ENCODE measurements at regions not wholly inside any gene's neighbourhood (a gene's known extent, or its start where the extent isn't known, plus 50 kb on each side); places are given as distances from the start of the nearest gene placed in this dataset.

- 84 to 91% methylated on average over 3 of the region's 3 CpGs for WGBS, 2 donors
- Histone ChIP-seq H3K4me1 (no peaks in the 10 kb centered on the region), H3K9me3 (no peaks in the 10 kb centered on the region), H3K27me3 (no peaks in the 10 kb centered on the region), H3K4me3 (no peak overlapping the region), H3K36me3 (replicated peaks in 1 of 2; ENCODE audit: insufficient read depth in 1 of 2, low read depth in 2 of 2) (no peaks in the 10 kb centered on the region), H3K27ac (no peak overlapping the region)
- DNase-seq = no peak
- intact Hi-C loops (cut with DNase I) = no loop called here
- TF ChIP-seq POLR2A (IDR thresholded peaks at IDR 0.05) = no peak
- TF ChIP-seq, protein P1, sequence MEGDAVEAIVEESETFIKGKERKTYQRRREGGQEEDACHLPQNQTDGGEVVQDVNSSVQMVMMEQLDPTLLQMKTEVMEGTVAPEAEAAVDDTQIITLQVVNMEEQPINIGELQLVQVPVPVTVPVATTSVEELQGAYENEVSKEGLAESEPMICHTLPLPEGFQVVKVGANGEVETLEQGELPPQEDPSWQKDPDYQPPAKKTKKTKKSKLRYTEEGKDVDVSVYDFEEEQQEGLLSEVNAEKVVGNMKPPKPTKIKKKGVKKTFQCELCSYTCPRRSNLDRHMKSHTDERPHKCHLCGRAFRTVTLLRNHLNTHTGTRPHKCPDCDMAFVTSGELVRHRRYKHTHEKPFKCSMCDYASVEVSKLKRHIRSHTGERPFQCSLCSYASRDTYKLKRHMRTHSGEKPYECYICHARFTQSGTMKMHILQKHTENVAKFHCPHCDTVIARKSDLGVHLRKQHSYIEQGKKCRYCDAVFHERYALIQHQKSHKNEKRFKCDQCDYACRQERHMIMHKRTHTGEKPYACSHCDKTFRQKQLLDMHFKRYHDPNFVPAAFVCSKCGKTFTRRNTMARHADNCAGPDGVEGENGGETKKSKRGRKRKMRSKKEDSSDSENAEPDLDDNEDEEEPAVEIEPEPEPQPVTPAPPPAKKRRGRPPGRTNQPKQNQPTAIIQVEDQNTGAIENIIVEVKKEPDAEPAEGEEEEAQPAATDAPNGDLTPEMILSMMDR (IDR thresholded peaks at IDR 0.05) = no peak
- no peak for ATAC-seq
These were observed 302.7 kb upstream of the ZC3H15 start for GRCh38 chr2:186183406-186183805.

GRCh38 chr2:186187854-186188253 is 298.2 kb upstream of the ZC3H15 start:
- no peaks in the 10 kb centered on the region for H3K27me3 ChIP-seq
- H3K4me1 ChIP-seq = no peaks in the 10 kb centered on the region
- no peak overlapping the region for H3K27ac ChIP-seq
- no peaks in the 10 kb centered on the region for H3K9me3 ChIP-seq
- intact Hi-C loops (cut with DNase I) = no loop called here
- H3K36me3 ChIP-seq (replicated peaks in 1 of 2; ENCODE audit: insufficient read depth in 1 of 2, low read depth in 2 of 2) = no peaks in the 10 kb centered on the region
- DNase-seq (no peak), ATAC-seq (no peak)
- TF ChIP-seq, protein P1 (IDR thresholded peaks at IDR 0.05) = no peak
- no peak for TF ChIP-seq POLR2A (IDR thresholded peaks at IDR 0.05)
- no peak overlapping the region for H3K4me3 ChIP-seq

- Histone ChIP-seq H3K27ac (no peak overlapping the region), H3K9me3 (no peaks in the 10 kb centered on the region), H3K4me3 (no peak overlapping the region), H3K4me1 (no peaks in the 10 kb centered on the region), H3K27me3 (no peaks in the 10 kb centered on the region), H3K36me3 (replicated peaks in 1 of 2; ENCODE audit: insufficient read depth in 1 of 2, low read depth in 2 of 2) (no peaks in the 10 kb centered on the region)
- ATAC-seq (no peak), DNase-seq (no peak)
- intact Hi-C loops (cut with DNase I) = no loop called here
- no peak for TF ChIP-seq POLR2A (IDR thresholded peaks at IDR 0.05)
- TF ChIP-seq, protein P1 (IDR thresholded peaks at IDR 0.05) = no peak
These were observed 296.2 kb upstream of the ZC3H15 start for GRCh38 chr2:186189816-186190215.

- no peaks in the 10 kb centered on the region for H3K9me3 ChIP-seq
These were observed 290.4 kb upstream of the ZC3H15 start for GRCh38 chr2:186195696-186196095.

DNA sequence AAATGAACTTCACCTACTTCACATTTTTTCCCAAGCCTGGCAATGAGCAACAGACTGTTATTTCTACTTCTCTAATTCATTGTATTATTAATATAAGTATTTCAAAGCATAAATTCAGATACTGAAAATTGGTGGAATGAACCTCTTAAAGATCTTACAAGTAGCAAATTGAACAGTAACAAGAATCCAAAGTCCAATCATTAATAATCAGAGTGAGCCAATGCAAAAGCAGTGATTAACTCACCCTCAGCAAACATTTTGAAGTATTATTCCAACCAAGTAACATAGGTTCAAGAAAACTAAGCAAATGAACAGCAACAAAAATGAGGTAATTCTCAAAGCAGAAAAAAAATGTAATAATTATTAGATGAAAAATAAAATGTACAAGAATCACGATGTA is 288.1 kb upstream of the ZC3H15 start:
- TF ChIP-seq POLR2A (IDR thresholded peaks at IDR 0.05) = no peak
- TF ChIP-seq, protein P1 (IDR thresholded peaks at IDR 0.05) = no peak
- WGBS, 2 donors = 67 to 92% methylated on average over 1 of the region's 1 CpG
- Histone ChIP-seq H3K9me3 (no peaks in the 10 kb centered on the region), H3K27me3 (no peaks in the 10 kb centered on the region), H3K27ac (no peak overlapping the region), H3K4me1 (no peaks in the 10 kb centered on the region), H3K4me3 (no peak overlapping the region), H3K36me3 (replicated peaks in 1 of 2; ENCODE audit: insufficient read depth in 1 of 2, low read depth in 2 of 2) (no peaks in the 10 kb centered on the region)
- ATAC-seq (no peak), DNase-seq (no peak)
- intact Hi-C loops (cut with DNase I) = no loop called here

More at GRCh38 chr2:186195696-186196095, 290.4 kb upstream of the ZC3H15 start:
- DNase-seq (no peak), ATAC-seq (no peak)
- no peaks in the 10 kb centered on the region for H3K4me1 ChIP-seq
- intact Hi-C loops (cut with DNase I) = no loop called here
- WGBS, 2 donors = 90 to 93% methylated on average over 3 of the region's 3 CpGs
- no peaks in the 10 kb centered on the region for H3K27me3 ChIP-seq
- no peak overlapping the region for H3K27ac ChIP-seq
- no peak overlapping the region for H3K4me3 ChIP-seq
- TF ChIP-seq POLR2A (IDR thresholded peaks at IDR 0.05) = no peak
- TF ChIP-seq, protein P1 (IDR thresholded peaks at IDR 0.05) = no peak
- H3K36me3 ChIP-seq (replicated peaks in 1 of 2; ENCODE audit: insufficient read depth in 1 of 2, low read depth in 2 of 2) = no peaks in the 10 kb centered on the region

All from body of pancreas (tissue), 4 donors.